NCI-H187 treated with DMSO at 0.1 percent for 48 hours (cell line): ENCODE measurements at regions not wholly inside any gene's neighbourhood (a gene's known extent, or its start where the extent isn't known, plus 50 kb on each side); places are given as distances from the start of the nearest gene placed in this dataset.
"Not testable (repeated sequence)": the region's sequence is repeated elsewhere in the genome, so short reads cannot be mapped to it uniquely, and the experiment has no call there.

ENCODE experiments used
- DNase-seq: peaks from one replicate; lab custom pipeline; 2025; lab: John Stamatoyannopoulos, UW

DNA sequence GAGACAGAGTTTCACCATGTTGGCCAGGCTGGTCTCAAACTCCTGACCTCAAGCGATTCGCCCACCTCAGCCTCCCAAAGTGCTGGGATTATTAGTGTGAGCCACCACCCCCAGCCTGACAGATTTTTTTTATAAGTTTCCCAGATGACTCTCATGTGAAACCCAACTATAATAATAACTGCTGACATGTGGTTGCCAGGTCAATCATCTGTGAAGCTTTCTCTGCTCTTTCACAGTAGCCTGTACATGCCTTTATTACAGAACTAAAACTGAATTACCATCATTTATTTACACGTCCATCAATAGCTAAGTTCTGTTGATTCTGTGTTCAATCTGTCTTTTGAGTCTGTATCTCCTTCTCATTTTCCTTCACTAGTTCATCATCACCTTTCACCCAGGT lies 218.5 kb downstream of the RPS29 start:
- no peak for DNase-seq

DNA sequence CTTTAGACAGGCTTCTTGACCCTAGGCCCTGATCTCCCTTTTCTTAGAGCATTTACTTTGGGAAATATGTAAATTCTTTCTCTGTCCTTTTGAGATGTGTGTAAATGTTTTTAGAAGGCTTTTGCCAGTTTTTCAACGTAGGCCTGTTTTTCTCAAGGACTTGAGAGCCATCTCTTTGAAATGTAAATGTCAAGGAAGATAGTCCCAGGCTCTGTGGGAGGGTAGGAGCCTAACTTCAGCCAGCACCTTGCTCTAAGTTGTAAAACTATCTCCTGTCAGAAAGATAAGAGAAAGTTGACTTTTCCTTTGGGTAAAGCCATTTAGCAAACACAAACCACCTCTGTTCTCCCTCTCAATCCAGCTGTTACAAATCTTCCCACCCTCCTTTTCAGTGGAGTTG lies 219.8 kb downstream of the RPS29 start:
- no peak for DNase-seq

DNA sequence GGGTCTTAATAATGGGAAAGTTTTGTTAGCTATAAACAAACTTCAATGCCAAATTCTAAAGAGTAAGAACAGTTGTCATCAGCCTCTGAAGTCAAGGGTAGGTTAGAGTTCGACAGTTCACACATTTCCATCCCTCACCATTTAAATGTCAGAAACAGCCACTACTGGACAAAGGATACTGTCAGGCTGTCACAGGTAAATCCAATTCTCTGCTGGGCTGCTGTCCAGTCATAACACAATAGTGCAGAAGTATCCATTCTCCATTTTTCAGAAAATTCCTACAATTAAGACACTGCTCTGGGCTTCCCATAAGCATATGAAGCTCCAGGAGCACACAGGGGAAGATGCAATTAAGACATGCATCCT lies 221.4 kb downstream of the RPS29 start:
- no peak for DNase-seq

DNA sequence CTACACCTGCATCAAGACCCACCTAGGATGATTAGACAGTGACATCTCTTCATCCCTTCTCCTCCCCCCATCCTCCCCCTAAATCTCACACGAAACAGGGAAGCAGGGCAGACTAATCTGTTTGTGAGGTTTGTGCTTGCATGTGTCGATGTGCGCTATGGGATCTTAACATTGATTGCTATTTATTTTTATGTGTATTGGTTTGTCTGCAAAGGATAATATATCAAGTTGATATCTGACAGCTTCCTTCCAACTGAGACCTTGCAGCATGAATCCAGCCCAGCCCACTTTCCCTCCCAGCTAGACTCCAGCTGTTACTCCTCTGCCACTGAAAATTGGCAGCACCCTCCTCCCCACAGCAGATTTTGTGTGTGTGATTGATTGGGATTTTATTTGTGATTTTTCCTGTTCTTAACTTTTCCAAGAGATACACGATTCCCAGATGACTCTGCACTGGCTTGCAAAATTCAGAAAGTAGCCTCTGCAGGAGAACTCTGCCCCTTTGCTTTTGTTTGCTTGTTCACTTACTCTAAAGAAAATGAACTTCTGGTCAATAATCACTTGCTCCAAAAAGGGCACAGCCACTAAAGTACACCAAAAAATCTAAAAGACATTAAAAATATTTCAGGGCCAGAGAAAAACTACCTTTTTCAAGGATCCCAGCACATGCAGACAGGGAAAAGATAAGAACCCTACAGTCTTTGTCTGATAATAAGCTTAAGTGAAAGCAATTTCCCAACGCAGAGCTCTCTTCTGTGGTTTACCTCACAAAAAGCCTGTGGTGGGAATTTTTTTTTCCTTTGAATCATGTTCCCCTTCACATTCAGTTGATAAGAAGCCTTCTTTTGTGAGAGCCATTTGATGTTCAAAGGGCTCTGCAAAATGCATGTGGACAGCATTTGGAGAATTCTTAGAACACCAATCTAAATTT lies 222.1 kb downstream of the RPS29 start:
- DNase-seq, result no peak

DNA sequence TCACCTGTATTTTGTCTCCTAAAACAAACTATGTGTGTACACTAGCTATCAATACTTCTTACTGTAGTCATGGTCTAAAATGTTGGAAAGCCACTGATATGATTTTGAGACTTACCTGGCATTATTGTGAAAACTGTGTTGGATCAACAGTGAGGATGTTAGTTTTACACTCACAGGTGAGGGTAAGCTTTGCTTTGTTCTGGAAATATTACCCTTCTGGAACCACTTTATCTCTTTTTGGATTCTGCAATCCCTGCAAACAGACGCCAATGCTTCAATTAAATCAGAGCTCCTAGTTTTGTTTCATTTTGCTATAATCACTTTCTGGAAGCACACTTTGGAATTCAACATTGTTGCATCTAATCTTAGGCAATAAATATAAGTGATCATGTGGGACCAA lies 223.3 kb downstream of the RPS29 start:
- DNase-seq, result no peak

DNA sequence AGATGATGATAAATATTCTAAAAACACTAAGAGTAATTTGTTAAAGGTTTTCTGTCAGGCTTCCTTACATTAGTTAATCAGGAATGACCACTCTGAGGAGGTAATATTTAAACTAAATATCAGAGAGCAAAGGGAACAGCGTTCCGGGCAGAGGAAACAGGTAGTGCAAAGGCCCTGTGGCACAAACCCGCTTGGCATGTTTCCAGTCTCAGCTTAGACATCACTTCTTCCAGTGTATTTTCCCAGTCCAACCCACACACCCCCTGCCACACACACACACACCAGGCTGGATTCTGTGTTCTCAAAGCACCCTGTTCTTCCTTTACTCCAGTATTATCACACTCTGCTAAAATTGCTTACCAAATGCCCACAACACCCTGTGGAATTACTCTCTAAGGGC lies 247.1 kb downstream of the RPS29 start:
- DNase-seq, result no peak

DNA sequence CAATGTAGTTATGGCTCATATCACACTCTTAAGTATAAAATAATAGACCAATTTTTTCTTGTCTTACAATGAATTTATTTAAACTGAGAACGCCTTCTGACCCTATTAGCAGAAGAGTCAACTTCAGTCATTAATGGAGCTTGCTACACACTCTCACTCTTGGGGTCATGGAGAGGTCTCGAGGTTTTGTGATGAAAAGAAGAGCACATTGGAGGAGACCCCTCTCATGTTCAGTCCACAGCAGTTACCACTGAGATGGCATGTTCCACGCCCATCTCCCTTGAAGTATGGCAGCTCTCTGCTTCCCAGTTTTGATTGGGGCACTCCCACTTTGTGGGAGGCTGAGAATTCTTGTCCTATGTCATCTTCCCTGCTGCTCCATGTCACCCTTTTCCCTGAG lies 266.4 kb downstream of the RPS29 start:
- DNase-seq, result no peak

DNA sequence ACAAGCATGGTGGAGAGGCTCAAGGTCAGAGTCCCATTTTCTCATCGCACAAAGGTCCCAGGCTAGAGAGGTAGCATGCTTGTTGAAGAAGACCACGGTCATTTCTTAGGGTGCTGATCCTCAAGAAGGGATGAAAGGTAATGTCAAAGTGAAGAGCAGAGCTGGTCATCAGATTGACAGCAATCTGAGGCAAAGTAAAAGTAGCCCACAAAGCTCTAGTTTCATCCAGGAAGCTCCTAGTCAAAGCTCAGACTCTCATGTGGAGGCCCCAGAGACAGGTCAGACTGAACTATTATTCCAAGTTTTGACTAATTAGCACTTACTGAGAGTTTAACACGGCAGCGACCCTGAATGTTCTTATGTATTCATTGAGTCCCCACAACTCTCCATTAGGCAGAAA lies 270.6 kb downstream of the RPS29 start:
- DNase-seq, result no peak

DNA sequence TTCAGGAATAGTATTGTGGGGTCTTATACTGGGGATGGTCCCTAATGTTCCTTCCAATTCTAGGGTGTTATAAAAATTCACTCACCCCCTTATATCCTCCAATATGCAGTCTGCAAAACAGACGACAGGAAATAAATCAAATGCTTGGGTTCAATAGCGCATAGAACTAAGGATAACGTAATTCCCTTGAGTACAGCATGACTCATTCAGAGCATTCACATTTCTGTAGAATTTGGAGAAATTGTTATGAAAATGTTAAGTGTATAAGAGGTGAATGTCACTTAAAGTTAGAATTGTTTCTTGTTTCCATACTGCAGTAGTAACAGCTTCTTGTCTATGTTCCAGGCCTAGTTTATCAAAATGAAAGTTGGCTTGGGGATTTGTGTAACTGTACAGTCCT lies 271.4 kb downstream of the RPS29 start:
- DNase-seq, result no peak

DNA sequence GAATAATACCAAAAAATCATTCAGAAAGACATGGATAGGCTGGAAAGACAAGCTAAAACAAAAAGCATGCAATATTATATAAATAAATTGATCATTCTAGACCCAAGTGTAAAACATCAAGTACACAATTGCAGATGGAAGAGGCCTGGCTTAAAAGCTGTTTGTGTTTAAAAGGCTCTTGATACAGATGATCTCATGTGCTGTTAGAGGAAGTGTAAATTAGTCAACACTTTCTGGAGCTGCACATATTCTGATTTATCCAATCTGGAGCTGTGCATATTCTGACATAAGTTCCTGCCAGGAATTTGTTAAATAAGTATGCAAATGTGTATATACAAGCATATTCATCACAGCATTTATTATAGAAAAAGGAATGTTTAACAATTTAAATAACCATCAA lies 273.1 kb downstream of the RPS29 start:
- DNase-seq, result no peak

DNA sequence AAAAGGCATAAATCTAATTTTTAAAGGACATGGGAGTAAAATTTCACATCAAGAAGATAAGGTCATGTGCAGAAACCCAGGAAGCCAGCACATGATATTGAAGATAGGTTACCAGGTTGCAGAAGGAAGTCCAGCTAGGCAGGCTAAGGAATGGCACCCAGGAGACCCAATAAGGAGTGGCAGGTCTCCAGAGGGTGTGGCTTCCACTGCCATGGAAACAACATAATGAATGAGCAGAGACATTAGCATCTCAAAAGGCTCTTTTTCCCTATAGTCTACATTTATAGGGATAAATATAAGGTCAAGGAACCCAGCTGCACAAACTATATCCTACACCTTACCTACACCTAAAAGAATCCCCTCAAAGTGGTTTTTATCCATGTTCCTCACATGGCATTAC lies 275.9 kb downstream of the RPS29 start:
- DNase-seq, result no peak

DNA sequence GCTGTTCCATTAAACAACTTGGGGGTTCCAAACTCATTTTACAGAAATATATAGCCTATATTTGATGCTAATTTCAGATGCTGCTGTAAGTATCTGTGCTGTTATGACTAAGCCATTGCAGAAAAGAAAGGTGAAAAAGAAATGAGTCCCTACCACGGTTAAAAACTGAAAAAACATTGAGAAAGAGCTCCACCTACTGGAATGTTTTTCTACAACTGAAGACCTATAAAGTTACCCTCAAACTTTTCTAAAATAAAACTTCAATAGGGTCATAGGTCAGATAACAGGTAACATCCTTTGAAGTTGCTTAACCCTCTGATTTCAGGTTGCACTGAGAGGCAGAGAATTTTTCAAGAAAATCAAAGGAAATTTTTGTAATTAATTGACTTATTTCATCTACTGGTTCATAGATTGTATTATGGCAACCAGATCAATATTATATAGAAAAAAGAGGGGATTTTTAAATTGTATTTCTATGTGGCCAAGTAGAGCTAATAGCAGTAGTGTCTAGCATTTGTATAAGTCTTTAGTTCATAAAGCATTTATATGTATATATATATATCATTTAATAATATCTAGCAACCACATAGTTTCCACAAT lies 279.9 kb downstream of the RPS29 start:
- DNase-seq, result no peak

DNA sequence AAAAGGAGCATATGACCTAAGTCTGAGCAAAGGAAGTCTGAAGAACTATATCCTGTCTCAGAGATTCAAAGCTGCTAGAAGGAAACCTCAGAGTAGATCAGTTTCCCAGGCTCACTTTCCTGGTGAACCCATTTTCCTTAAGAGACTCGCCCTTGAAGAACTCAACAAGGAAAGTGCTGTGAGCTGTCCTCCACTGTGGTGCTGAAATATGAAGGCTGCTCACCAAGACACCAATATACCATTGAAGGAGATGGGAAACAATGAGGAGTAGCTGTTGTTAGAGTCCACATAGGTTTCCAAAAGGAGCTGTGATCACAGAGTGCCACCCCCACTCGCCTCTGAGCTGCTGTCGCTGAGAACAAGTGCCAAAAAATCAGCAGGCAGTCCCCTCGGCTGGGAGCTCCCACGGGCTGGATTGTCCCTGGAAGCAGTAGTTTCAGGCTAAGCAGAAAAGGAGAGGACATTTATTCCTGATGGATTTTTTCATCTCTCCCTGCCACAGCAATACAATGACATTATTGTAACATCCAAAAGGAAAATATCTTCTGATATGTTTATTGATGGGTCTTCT lies 282.1 kb downstream of the RPS29 start:
- DNase-seq, result no peak

DNA sequence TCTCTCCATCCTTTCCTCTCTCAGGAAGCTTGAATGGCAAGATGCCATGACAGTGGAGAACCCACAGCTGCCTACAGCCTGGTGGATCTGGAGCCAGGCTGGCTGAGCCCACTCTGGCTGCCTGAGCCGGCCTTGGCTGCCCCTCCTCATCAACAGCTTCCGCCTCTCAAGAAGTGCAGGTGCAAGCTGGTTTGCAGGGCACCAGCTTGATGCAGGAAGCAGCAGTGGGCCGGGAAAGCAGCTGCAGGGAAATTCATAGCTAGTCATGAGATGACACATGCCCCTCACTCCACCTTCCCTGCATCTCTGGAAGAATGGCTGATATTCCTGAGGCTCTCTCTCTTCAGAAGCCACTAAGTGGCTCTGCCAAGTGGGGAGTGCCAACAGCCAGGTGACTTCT lies 289.1 kb downstream of the RPS29 start:
- no peak for DNase-seq

DNA sequence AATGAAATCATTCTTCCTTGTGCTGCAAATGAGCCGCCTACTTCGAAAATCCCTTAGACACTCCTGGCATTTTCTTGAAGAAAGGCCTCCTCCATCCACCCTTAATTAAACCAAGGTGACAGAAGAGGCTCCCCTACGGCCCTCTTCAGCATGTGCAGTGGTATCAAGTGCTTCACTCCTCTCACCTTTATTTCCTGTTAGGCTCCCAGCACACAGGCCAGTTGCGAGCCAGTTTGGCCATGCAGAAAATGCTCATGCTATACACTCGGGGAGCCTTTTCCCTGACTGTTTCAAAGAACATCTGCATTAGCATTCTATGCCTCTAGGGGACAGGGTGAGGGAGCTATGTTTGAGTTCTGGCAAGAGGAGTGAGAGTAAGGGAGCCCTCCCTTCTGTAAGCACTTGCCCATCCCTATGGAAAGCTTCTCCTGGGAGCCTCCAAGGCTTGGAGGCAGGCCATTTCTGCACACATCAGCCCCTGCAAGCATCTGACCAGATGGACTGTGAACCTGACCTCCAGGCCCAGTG lies 291.5 kb downstream of the RPS29 start:
- no peak for DNase-seq

DNA sequence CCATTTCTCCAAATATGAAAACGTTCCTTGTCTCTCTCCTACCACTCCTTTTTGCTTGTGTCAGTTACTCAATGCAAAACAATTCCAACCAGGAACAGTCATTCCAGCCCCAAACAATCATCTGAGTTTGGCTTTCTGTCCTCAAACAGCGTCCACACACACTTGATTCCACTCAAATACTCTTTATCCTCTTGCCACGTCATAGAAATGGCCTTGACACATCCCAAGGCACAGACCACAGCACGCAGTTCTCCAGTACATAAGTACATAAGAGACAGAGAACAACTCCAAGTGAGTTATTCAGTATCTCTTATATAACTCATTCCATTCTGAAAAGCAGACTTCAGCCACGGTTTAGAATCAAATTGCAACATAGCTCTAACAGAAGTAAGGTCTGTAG lies 299.2 kb downstream of the RPS29 start:
- no peak for DNase-seq

DNA sequence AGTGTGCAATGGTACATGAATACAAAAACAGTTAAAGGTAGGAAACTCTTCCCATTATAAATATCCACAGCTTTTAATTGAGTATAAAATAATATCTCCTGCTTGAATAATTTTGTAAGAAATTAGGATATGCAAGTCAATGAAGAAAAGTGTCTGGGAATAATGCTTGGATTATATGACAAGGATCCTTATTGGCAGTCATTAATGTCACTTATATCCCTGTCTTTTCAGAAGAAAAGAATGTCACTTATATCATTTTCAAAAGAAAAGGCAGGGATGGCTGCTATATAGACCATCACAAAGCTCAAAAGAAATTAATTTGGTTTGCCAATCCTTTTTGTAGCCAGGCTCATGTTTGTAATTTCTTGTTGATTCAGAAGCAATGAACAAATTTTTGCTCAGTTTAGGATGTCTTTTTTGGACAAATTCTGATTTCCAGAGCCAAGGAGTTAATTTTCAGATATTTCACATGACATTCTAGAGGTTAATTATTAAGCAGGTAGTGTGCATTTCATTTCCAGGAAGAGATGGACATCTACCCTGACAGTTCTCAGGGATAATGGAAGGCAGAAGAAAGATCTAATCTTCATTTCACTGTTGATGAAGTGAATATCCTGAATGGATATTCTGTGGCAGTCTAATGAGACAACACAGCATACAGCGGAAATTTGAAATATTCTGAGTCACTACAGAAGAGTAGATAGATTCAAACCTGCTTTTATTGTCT lies 299.8 kb downstream of the RPS29 start:
- no peak for DNase-seq

DNA sequence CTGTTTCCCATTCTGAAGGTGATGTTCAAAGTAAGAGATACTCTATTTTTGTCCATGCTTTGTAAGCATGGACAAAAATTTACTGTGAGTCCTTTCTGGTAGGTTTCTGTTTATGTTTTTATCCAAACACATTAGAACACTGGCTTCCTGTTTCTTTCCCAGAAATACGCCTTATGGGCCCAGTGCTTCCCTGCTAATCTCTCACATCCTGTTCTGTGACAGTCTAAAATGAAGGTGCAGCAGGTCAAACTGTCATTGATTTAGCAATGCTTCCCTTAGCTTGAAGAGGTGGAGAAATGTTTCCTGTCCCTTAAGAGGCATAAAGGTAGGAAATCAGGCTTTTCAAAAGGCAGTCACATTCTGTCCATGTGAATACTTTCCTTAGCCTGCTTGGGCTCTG lies 305.6 kb downstream of the RPS29 start:
- no peak for DNase-seq

DNA sequence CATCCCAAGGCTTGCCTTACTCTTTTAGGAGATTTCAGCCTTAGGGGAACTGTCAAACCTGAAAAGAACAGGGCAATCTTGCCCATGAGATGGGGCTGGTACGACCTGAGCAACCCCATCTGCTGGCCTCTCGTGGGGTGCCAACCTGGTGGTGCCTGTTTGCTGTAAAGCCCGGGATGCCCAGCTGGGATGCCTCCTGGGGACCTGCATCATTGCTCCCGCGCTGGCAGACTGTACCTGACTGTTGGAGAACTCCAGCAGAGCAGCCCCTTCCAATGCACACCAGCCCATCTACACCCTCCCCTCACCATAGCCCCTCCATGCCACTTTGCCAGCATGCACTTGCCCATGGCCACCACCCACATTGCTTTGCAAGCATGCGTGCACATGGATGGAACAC lies 335.7 kb downstream of the RPS29 start:
- no peak for DNase-seq

DNA sequence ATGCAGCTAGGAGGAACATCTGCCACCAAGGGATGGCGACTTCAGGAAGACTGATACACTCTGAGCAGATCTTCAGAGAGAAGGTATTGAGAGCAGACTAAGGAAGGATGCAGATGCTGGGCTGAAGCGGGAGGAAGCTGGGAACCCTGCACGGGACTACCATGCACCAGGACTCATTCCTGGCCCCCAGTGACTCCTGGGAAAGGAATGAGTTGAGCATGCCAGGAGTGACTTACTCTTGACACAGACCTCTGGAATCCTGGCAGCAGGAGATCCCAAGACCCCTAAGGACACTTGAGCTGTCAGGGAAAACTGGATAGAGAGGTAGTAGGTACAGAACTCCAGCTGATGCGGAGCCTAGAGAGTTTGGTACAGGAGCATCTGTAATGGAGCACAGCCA lies 336.1 kb downstream of the RPS29 start:
- DNase-seq, result no peak

DNA sequence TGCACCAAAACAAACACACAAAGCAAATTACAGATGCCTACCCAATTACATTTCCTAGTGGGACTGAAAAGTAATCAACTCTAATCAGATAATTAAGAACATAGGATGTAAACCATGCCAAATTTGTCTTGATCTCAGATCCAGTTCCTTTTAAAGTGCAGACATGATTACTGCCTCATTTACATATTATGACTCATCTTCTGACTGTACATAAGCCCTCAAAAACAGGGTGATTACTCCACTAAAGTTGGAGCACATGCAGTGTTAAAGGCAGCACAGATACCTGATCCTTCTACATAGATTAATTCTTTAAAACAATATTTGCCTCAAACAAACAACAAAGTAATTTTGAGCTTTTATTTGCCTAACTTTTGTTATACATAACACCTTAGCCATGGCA lies 337.2 kb downstream of the RPS29 start:
- no peak for DNase-seq

DNA sequence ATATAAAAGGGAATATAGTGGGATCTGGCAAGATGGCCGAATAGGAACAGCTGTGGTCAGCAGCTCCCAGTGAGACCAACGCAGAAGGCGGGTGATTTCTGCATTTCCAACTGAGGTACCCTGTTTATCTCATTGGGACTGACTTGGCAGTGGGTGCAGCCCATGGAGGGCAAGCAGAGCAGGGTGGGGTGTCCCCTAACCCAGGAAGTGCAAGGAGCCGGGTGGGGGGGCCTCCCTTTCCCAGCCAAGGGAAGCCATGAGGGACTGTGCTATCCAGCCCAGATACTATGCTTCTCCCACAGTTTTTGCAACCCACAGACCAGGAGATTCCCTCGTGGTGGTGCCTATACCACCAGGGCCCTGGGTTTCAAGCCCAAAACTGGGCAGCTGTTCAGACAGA lies 342.4 kb downstream of the RPS29 start:
- not testable (repeated sequence) for DNase-seq

DNA sequence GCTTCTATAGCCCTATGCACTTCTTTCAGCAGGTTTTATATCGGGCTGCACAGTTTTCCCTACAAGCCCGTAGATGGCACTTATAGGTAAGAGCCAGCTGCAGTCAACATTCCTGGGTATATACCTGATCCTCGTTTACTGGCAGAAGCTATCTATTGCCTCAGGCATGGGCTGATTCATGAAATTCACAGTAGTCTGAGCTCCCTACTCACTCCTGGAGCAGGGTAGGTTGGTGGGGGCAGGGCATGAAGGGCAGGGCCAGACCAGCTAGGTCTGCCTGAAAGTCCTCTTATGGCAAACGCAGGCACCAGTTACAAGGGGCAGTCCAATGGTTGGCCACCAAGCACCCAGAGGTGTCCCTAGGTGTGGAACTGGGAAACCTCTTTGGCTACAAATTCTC lies 345.8 kb downstream of the RPS29 start:
- DNase-seq, result no peak
